DOHH2 (cell line): ENCODE measurements at regions not wholly inside any gene's neighbourhood (a gene's known extent, or its start where the extent isn't known, plus 50 kb on each side); places are given as distances from the start of the nearest gene placed in this dataset.

Experiments used
- H3F3A ChIP-seq: fragments of 200-600 bp; sonication (generic), shearing (Covaris generic); 2 replicates; pipeline ENCODE4 v1.6.0; 2016; ENCODE audit warnings: antibody characterized with exemption, mild to moderate bottlenecking; ENCODE audit not compliant: control insufficient read depth, insufficient read depth
- H3K27ac ChIP-seq: fragments of 200-600 bp; sonication (generic); 2 replicates; pipeline ENCODE4 v1.5.1; 2014; ENCODE audit warnings: low read depth, mild to moderate bottlenecking, low read length, moderate library complexity
- H3K27me3 ChIP-seq: fragments of 200-600 bp; sonication (generic); 2 replicates; pipeline ENCODE4 v1.6.1; 2014; ENCODE audit warnings: mild to moderate bottlenecking, low read length, mixed read lengths; ENCODE audit not compliant: control insufficient read depth
- H3K36me3 ChIP-seq: fragments of 200-600 bp; sonication (generic); 2 replicates; pipeline ENCODE4 v1.6.1; 2014; ENCODE audit warnings: mild to moderate bottlenecking, low read length, moderate library complexity, mixed read lengths; ENCODE audit not compliant: control insufficient read depth
- H3K4me1 ChIP-seq: fragments of 200-600 bp; sonication (generic); 2 replicates; pipeline ENCODE4 v1.6.1; 2014; ENCODE audit warnings: mild to moderate bottlenecking, low read length, mixed read lengths; ENCODE audit not compliant: control insufficient read depth
- H3K4me2 ChIP-seq: fragments of 200-600 bp; sonication (generic); 2 replicates; pipeline ENCODE4 v1.6.0; 2014; ENCODE audit warnings: mild to moderate bottlenecking, low read length, moderate library complexity
- H3K4me3 ChIP-seq: fragments of 200-600 bp; sonication (generic); 2 replicates; pipeline ENCODE4 v1.5.1; 2014; ENCODE audit warnings: mild to moderate bottlenecking, low read length, mixed read lengths
- H3K79me2 ChIP-seq: fragments of 200-600 bp; sonication (generic); 2 replicates; pipeline ENCODE4 v1.6.1; 2014; ENCODE audit warnings: mild to moderate bottlenecking, low read length, mixed read lengths; ENCODE audit not compliant: control insufficient read depth
- H3K9me2 ChIP-seq: fragments of 200-600 bp; sonication (generic); replicated peaks from 2 replicates; pipeline ENCODE4 v1.6.1; 2014; ENCODE audit warnings: mild to moderate bottlenecking, low read length, mixed read lengths; ENCODE audit not compliant: control insufficient read depth
- H3K9me3 ChIP-seq: fragments of 200-600 bp; sonication (generic); 2 replicates; pipeline ENCODE4 v1.6.1; 2014; ENCODE audit warnings: antibody characterized with exemption, low read length, mixed read lengths; ENCODE audit not compliant: control insufficient read depth, insufficient read depth
- H4K20me1 ChIP-seq: fragments of 200-600 bp; sonication (generic); 2 replicates; pipeline ENCODE4 v1.6.0; 2014; ENCODE audit warnings: low read depth, mild to moderate bottlenecking, antibody characterized with exemption, low read length, moderate library complexity; ENCODE audit not compliant: control insufficient read depth, insufficient read depth
- EZH2phosphoT487 ChIP-seq: fragments of 200-600 bp; sonication (generic); IDR thresholded peaks from 2 replicates; pipeline ENCODE4 v1.6.1; 2017; ENCODE audit warnings: borderline replicate concordance, mild to moderate bottlenecking, antibody characterized with exemption, low read length, moderate library complexity, mixed read lengths
- TF ChIP-seq, protein P1 (sequence below): fragments of 200-600 bp; sonication (generic); IDR thresholded peaks from one replicate; pipeline ENCODE4 v1.5.1; 2014; ENCODE audit warnings: antibody characterized with exemption, mild to moderate bottlenecking, low read depth, low read length; ENCODE audit not compliant: poor library complexity, severe bottlenecking

DNA sequence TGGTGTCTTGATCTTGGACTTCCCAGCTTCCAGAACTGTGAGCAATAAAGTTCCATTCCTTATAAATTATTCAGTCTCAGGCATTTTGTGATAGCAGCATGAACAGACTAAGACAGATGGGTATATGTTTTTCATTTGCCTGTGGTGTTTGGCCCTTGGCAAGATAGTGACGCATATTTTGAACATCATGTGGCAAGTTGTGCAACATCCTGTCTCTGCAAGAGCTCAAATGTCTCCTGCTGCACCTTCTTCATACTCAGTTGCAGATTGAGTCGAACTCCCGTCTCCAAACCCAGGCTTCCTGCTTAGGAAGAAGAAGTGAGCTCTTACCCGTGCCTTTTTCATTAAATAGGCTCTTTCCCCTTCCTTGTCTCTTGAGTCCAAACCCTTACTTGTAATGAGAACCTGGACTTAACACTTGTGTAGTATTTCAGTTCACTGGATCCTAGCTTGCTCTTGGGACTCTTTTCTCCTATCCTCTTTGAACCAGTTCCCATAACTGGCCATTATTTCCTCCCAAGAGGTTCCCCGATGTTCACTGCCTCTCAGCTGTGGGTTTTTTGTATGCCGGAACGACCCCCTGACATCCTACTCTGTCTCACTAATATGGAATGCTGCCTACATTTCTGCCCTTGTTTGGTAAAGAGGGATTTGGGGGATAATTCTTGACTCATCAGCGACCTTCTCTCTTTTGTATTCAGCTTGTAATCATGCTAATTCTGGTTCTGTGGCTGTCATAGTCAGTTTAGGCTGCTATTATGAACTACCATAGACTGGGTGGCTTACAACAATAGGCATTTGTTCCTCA is 125.0 kb upstream of the KCNK2 start:
- H3K4me2 ChIP-seq, result no peak overlapping the region
- H3K27ac ChIP-seq, result no peak overlapping the region
- H3K79me2 ChIP-seq, result no peaks in the 10 kb centered on the region
- H3K9me2 ChIP-seq, result no peaks in the 10 kb centered on the region
- no peaks in the 10 kb centered on the region for H3K27me3 ChIP-seq
- no peaks in the 10 kb centered on the region for H3K36me3 ChIP-seq
- H3F3A ChIP-seq, result no peaks in the 10 kb centered on the region
- no peaks in the 10 kb centered on the region for H3K9me3 ChIP-seq
- no peak overlapping the region for H3K4me3 ChIP-seq
- no peaks in the 10 kb centered on the region for H4K20me1 ChIP-seq
- H3K4me1 ChIP-seq, result no peaks in the 10 kb centered on the region
- TF ChIP-seq, protein P1, sequence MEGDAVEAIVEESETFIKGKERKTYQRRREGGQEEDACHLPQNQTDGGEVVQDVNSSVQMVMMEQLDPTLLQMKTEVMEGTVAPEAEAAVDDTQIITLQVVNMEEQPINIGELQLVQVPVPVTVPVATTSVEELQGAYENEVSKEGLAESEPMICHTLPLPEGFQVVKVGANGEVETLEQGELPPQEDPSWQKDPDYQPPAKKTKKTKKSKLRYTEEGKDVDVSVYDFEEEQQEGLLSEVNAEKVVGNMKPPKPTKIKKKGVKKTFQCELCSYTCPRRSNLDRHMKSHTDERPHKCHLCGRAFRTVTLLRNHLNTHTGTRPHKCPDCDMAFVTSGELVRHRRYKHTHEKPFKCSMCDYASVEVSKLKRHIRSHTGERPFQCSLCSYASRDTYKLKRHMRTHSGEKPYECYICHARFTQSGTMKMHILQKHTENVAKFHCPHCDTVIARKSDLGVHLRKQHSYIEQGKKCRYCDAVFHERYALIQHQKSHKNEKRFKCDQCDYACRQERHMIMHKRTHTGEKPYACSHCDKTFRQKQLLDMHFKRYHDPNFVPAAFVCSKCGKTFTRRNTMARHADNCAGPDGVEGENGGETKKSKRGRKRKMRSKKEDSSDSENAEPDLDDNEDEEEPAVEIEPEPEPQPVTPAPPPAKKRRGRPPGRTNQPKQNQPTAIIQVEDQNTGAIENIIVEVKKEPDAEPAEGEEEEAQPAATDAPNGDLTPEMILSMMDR, result no peak
- no peak for TF ChIP-seq EZH2phosphoT487

DNA sequence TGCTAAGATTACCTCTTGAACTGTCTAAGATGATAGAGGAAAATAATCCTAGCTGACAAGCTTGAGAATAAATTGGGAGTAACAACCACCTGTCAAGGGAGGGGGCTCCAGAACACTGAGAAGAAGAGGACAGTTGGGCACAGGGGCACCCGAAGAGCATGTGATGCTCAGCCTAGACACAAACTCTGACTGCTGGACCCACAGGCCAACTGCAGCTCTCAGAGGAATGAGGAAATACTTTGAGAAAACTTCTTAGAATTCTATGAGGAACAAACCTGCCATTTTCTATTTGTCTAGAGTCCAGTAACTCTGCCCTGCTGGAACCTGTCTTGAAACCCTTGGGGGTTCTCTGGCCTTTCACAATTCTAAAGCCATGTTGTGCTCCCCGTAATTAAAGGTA is 124.1 kb upstream of the KCNK2 start:
- H3K4me1 ChIP-seq, result no peaks in the 10 kb centered on the region
- H3K36me3 ChIP-seq, result no peaks in the 10 kb centered on the region
- H3K4me3 ChIP-seq, result no peak overlapping the region
- H4K20me1 ChIP-seq, result no peaks in the 10 kb centered on the region
- H3K79me2 ChIP-seq, result no peaks in the 10 kb centered on the region
- TF ChIP-seq EZH2phosphoT487, result no peak
- TF ChIP-seq, protein P1, result no peak
- no peak overlapping the region for H3K4me2 ChIP-seq
- H3K27ac ChIP-seq, result no peak overlapping the region
- no peaks in the 10 kb centered on the region for H3K9me3 ChIP-seq
- no peaks in the 10 kb centered on the region for H3K27me3 ChIP-seq
- H3K9me2 ChIP-seq, result no peaks in the 10 kb centered on the region
- no peaks in the 10 kb centered on the region for H3F3A ChIP-seq

DNA sequence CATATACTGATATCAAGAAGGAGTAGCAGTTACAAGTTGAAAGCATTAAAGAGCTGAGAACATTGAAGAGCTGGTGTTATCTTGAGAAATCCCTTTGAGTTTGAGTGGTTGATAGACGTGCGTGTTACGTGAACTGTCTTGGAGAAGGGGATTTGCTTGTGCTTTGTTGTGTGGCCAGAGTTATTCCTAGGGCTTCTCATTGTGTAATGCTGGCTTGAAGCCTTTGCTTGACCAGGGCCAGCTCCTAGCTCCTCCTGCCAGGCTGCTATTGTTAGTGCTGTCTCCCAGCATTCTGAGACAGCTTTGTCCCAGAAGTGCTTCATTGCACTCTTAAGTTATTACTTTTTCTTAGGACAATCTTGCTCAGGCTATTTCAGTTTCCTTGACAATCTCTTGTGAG is 116.2 kb upstream of the KCNK2 start:
- H3K27ac ChIP-seq, result no peak overlapping the region
- no peaks in the 10 kb centered on the region for H3K9me2 ChIP-seq
- no peaks in the 10 kb centered on the region for H3K27me3 ChIP-seq
- H3K4me2 ChIP-seq, result no peak overlapping the region
- no peaks in the 10 kb centered on the region for H3F3A ChIP-seq
- H3K36me3 ChIP-seq, result no peaks in the 10 kb centered on the region
- no peaks in the 10 kb centered on the region for H3K4me1 ChIP-seq
- H3K79me2 ChIP-seq, result no peaks in the 10 kb centered on the region
- no peak for TF ChIP-seq EZH2phosphoT487
- TF ChIP-seq, protein P1, result no peak
- H4K20me1 ChIP-seq, result no peaks in the 10 kb centered on the region
- H3K9me3 ChIP-seq, result no peaks in the 10 kb centered on the region
- H3K4me3 ChIP-seq, result no peak overlapping the region
